IPS DF 6.9 (cell line): ENCODE measurements at regions not wholly inside any gene's neighbourhood (a gene's known extent, or its start where the extent isn't known, plus 50 kb on each side); places are given as distances from the start of the nearest gene placed in this dataset.

Source experiments
- DNase-seq: peaks from one replicate; pipeline ENCODE4 v3.0.0-alpha.2; 2013; ENCODE audit warnings: low read depth, low spot score
- H3K27ac ChIP-seq: one replicate; pipeline ENCODE4 v1.5.1; 2013; ENCODE audit warnings: low read length, control low read depth
- H3K27me3 ChIP-seq: 2 replicates; pipeline ENCODE4 v1.6.1; 2013; ENCODE audit warnings: mild to moderate bottlenecking, low read length; ENCODE audit not compliant: control insufficient read depth, insufficient read depth
- H3K36me3 ChIP-seq: 2 replicates; pipeline ENCODE4 v1.6.1; 2013; ENCODE audit warnings: low read length; ENCODE audit not compliant: control insufficient read depth, insufficient read depth
- H3K4me1 ChIP-seq: 2 replicates; pipeline ENCODE4 v1.6.1; 2013; ENCODE audit warnings: low read length; ENCODE audit not compliant: control insufficient read depth, insufficient read depth
- H3K4me3 ChIP-seq: 2 replicates; pipeline ENCODE4 v1.5.1; 2013; ENCODE audit warnings: mild to moderate bottlenecking, low read length
- H3K9me3 ChIP-seq: 2 replicates; pipeline ENCODE4 v1.6.1; 2013; ENCODE audit warnings: low read length, inconsistent platforms; ENCODE audit not compliant: control insufficient read depth, insufficient read depth
- WGBS: extraction: QIAGEN DNeasy Blood & Tissue Kit; methylation state at CpG from one replicate; pipeline ENCODE4 v1.1.7; 2013; ENCODE audit warnings: mixed read lengths, missing lambda C conversion rate; ENCODE audit not compliant: insufficient read length, insufficient coverage; 5-methylcytosine and 5-hydroxymethylcytosine counted together

DNA sequence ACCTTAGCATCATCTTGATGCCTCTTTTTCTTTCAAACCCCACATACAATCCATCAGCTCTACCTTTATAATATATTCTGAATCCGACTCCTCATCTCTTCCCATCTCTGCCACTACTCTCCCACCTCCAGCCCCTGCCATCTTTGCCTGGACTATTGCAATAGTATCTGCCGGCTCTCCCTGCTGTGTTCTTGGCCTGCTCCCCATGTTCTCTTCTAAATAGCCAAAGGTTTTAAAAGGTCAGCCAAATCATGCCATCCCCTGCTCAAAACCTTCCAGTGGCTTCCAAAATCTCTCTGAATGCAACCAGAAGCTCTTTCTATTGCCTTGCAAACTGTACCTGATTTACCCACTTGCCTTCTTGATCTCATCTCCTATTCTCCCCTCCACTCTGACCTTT is 266.0 kb downstream of the PTTG2 start:
- 100% methylated on average over 1 of the region's 2 CpGs for WGBS
- Histone ChIP-seq H3K4me1 (no peaks in the 10 kb centered on the region), H3K4me3 (no peak overlapping the region), H3K27me3 (no peaks in the 10 kb centered on the region), H3K9me3 (no peaks in the 10 kb centered on the region), H3K36me3 (no peaks in the 10 kb centered on the region), H3K27ac (no peak overlapping the region)
- DNase-seq, result no peak

GRCh38 chr4:38230121-38230801 is 270.1 kb downstream of the PTTG2 start:
- Histone ChIP-seq H3K27me3 (no peaks in the 10 kb centered on the region), H3K4me1 (no peaks in the 10 kb centered on the region), H3K27ac (no peak overlapping the region), H3K9me3 (no peaks in the 10 kb centered on the region), H3K36me3 (no peaks in the 10 kb centered on the region), H3K4me3 (no peak overlapping the region)
- no peak for DNase-seq
- WGBS, result no CpG with 5 or more reads among the region's 10 CpGs

DNA sequence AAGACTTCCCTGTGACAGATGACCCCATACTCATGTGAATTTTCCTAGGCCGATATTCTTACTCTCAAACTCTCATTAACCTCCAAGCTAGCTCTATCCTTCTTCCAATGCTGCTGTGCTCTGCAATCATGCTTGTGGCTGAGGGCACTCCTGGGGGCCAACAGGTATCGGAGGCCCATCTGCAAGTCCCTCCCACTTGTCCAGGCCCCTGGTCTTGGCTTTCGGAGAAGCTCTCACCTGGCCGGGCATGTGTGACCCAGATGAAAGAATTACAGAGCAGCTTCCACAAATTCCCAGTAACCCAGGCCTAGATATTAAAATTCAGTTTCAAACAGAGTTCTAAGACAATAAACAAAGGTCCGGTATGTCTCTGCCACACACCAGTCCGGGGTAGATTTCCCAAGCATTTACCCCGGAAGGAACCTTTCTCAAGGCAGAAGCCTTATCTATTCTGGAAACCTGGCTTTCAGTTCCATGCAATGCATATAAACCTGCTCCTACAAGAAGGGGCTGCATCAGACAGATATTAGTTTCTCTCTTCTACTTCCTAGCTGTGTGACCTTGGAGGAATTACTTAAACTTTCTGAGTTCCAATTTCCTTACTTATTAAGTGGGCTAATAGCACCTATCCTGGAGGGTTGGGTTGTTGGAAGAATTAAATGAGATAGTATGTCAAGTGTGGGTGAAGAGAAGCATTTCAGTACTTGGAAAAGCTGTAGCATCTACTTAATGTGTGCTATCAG is 270.8 kb downstream of the PTTG2 start:
- no peaks in the 10 kb centered on the region for H3K4me1 ChIP-seq
- no peaks in the 10 kb centered on the region for H3K27me3 ChIP-seq
- no peaks in the 10 kb centered on the region for H3K9me3 ChIP-seq
- DNase-seq, result no peak
- no peak overlapping the region for H3K4me3 ChIP-seq
- no peak overlapping the region for H3K27ac ChIP-seq
- no CpG with 5 or more reads among the region's 7 CpGs for WGBS
- no peaks in the 10 kb centered on the region for H3K36me3 ChIP-seq

GRCh38 chr4:38231626-38232025 is 271.4 kb downstream of the PTTG2 start:
- Histone ChIP-seq H3K4me1 (no peaks in the 10 kb centered on the region), H3K36me3 (no peaks in the 10 kb centered on the region), H3K27ac (no peak overlapping the region), H3K27me3 (no peaks in the 10 kb centered on the region), H3K9me3 (no peaks in the 10 kb centered on the region), H3K4me3 (no peak overlapping the region)
- DNase-seq, result no peak
- WGBS, result no CpG with 5 or more reads among the region's 4 CpGs

DNA sequence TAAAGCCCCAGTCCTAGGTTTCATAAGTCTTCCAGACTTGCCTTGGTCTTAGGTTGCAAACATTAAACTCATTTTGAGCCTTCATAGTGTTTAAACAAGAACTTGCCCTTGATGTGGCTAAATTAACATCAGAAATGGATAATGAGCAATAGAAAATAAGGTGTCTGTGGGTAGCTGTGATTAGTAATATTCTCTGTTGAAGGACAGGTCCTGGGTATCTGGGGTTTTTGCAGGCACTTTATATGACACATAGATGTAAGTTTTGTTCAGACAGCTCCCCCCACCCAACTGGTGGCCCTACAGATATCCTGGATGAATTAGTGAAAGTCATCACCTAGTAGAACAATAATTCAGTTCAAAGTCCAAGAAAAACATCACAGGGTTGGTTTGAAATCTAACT is 272.5 kb downstream of the PTTG2 start:
- no peaks in the 10 kb centered on the region for H3K27me3 ChIP-seq
- H3K9me3 ChIP-seq, result no peaks in the 10 kb centered on the region
- H3K4me3 ChIP-seq, result no peak overlapping the region
- no peaks in the 10 kb centered on the region for H3K4me1 ChIP-seq
- DNase-seq, result no peak
- no peaks in the 10 kb centered on the region for H3K36me3 ChIP-seq
- no peak overlapping the region for H3K27ac ChIP-seq

- Histone ChIP-seq H3K27ac (no peak overlapping the region), H3K9me3 (no peaks in the 10 kb centered on the region), H3K4me3 (no peak overlapping the region), H3K36me3 (no peaks in the 10 kb centered on the region), H3K27me3 (no peaks in the 10 kb centered on the region), H3K4me1 (no peaks in the 10 kb centered on the region)
- WGBS, result no CpG with 5 or more reads among the region's 6 CpGs
- DNase-seq, result no peak
These were observed 273.7 kb downstream of the PTTG2 start for GRCh38 chr4:38233727-38234480.

DNA sequence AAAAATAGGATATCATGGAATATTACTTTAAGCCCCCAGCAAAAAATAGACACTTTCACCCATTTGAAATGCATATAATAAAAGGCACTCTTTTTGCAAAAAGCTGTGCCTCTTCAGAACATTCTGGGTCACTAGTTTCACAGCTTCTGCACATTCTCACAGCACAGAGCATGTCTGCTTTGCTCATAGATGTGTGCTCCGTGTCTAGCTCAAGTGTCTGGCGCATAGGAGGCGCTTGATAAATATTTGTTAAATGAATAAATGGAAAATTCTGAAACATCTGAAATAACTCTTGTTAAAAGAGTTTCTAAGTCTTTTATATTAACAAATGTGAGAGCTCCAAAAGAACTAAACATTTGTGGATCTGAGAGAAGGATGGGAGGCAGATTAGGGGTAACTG is 275.2 kb downstream of the PTTG2 start:
- H3K27ac ChIP-seq, result no peak overlapping the region
- H3K4me3 ChIP-seq, result no peak overlapping the region
- H3K9me3 ChIP-seq, result no peaks in the 10 kb centered on the region
- H3K36me3 ChIP-seq, result no peaks in the 10 kb centered on the region
- H3K27me3 ChIP-seq, result no peaks in the 10 kb centered on the region
- DNase-seq, result no peak
- no CpG with 5 or more reads among the region's 3 CpGs for WGBS
- H3K4me1 ChIP-seq, result no peaks in the 10 kb centered on the region

DNA sequence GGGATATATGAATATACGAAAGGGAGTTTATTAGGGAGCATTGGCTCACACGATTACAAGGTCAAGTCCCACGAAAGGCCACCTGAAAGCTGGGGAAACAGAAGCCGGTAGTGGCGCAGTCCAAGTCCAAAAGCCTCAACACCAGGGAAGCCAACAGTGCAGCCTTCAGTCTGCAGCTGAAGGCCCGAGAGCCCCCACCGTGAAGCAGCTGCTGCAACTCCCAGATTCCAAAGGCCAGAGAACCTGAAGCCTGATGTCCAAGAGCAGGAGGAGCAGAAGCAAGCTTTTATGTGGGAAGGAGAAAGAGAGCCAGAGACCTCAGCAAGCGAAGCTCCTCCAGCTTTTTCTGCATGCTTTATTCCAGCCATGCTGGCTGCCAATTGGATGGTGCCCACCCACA is 275.8 kb downstream of the PTTG2 start:
- Histone ChIP-seq H3K36me3 (no peaks in the 10 kb centered on the region), H3K27ac (no peak overlapping the region), H3K27me3 (no peaks in the 10 kb centered on the region), H3K4me1 (no peaks in the 10 kb centered on the region), H3K4me3 (no peak overlapping the region), H3K9me3 (no peaks in the 10 kb centered on the region)
- no peak for DNase-seq
- WGBS, result no CpG with 5 or more reads among the region's 8 CpGs

DNA sequence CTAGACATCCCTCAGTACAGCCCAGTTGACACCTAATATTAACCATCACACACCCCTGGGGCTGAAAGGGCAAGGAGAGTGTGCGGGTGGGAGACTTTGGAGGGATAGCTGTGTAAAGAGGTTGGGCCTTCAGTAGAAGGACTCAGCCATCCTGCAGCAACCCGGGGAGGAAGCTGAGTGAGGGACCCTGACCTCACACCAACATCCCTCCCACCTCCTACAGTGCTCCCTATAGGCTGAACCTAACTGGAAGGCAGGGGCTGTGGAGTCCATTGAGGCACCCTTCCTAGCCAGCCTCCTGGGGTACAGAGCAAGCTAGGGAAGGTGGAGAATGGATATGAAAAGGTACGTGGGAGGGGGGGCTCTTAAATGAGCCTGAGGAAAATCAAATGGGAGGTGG is 276.3 kb downstream of the PTTG2 start:
- Histone ChIP-seq H3K4me1 (no peaks in the 10 kb centered on the region), H3K27me3 (no peaks in the 10 kb centered on the region), H3K27ac (no peak overlapping the region), H3K9me3 (no peaks in the 10 kb centered on the region), H3K4me3 (no peak overlapping the region), H3K36me3 (no peaks in the 10 kb centered on the region)
- DNase-seq, result no peak
- no CpG with 5 or more reads among the region's 3 CpGs for WGBS

- no peaks in the 10 kb centered on the region for H3K27me3 ChIP-seq
- H3K9me3 ChIP-seq, result no peaks in the 10 kb centered on the region
- WGBS, result no CpG with 5 or more reads among the region's 3 CpGs
- no peak overlapping the region for H3K4me3 ChIP-seq
- H3K4me1 ChIP-seq, result no peaks in the 10 kb centered on the region
- DNase-seq, result no peak
- H3K27ac ChIP-seq, result no peak overlapping the region
- H3K36me3 ChIP-seq, result no peaks in the 10 kb centered on the region
These were observed 276.9 kb downstream of the PTTG2 start for GRCh38 chr4:38237139-38237538.
